PC-3 (cell line): ENCODE measurements at regions not wholly inside any gene's neighbourhood (a gene's known extent, or its start where the extent isn't known, plus 50 kb on each side); places are given as distances from the start of the nearest gene placed in this dataset.

Experiments
- ATAC-seq: fragments of 200-7000 bp; cut with Tn5 transposase; 2 replicates; pipeline ENCODE4 v1.9.1; 2020; ENCODE audit warnings: mild to moderate bottlenecking, moderate library complexity
- BruUV-seq: library from RNA; stranded (reverse); fragments of 400-500 nt; replicated peaks from 2 replicates; lab custom pipeline; 2021; lab: Mats Ljungman, UMichigan
- CTCF ChIA-PET: fragments of 300-600 bp; sonication (Branson Sonifier 250); formaldehyde crosslinking; loops from one replicate; lab custom pipeline; 2022; ENCODE audit warnings: antibody characterized with exemption; lab: Charles Lee
- POLR2A ChIA-PET: fragments of 300-600 bp; sonication (Branson Sonifier 250); formaldehyde crosslinking; loops from one replicate; lab custom pipeline; 2022; ENCODE audit warnings: antibody characterized with exemption; ENCODE audit not compliant: unreplicated experiment; lab: Charles Lee
- DNase-seq: peaks from one replicate; pipeline ENCODE4 v3.0.0-alpha.2; 2015
- H2AFZ ChIP-seq: fragments of 300-600 bp; sonication (generic); 2 replicates; pipeline ENCODE4 v1.6.0; 2016; ENCODE audit warnings: antibody characterized with exemption, low read length
- H3F3A ChIP-seq: fragments of 300-600 bp; sonication (generic); one replicate; pipeline ENCODE4 v1.6.0; 2017; ENCODE audit warnings: antibody characterized with exemption, low read length, control low read depth, mild to moderate bottlenecking; ENCODE audit not compliant: unreplicated experiment
- H3K27ac ChIP-seq: fragments of 300-600 bp; sonication (generic); 2 replicates; pipeline ENCODE4 v1.5.1; 2016; ENCODE audit warnings: mild to moderate bottlenecking, low read length
- H3K27me3 ChIP-seq: fragments of 300-600 bp; sonication (generic); 2 replicates; pipeline ENCODE4 v1.6.1; 2016; ENCODE audit warnings: low read length, mixed read lengths
- H3K36me3 ChIP-seq: fragments of 300-600 bp; sonication (generic); 2 replicates; pipeline ENCODE4 v1.6.1; 2016; ENCODE audit warnings: low read depth, mixed run types, low read length, mixed read lengths
- H3K4me1 ChIP-seq: fragments of 300-600 bp; sonication (generic); 2 replicates; pipeline ENCODE4 v1.5.1; 2016; ENCODE audit warnings: low read length; ENCODE audit not compliant: insufficient read depth
- H3K4me2 ChIP-seq: fragments of 300-600 bp; sonication (generic); 2 replicates; pipeline ENCODE4 v1.6.0; 2016; ENCODE audit warnings: low read length
- H3K4me3 ChIP-seq: fragments of 300-600 bp; sonication (generic); 2 replicates; pipeline ENCODE4 v1.5.1; 2016; ENCODE audit warnings: mild to moderate bottlenecking, low read length, mixed read lengths
- H3K79me2 ChIP-seq: fragments of 300-600 bp; sonication (generic); 2 replicates; pipeline ENCODE4 v1.6.1; 2017; ENCODE audit warnings: low read length, mixed read lengths
- H3K9ac ChIP-seq: fragments of 300-600 bp; sonication (generic); 2 replicates; pipeline ENCODE4 v1.6.0; 2016; ENCODE audit warnings: mild to moderate bottlenecking, low read length
- H3K9me2 ChIP-seq: fragments of 300-600 bp; sonication (generic); replicated peaks from 2 replicates; pipeline ENCODE4 v1.6.1; 2016; ENCODE audit warnings: mixed run types, low read length, mixed read lengths
- H3K9me3 ChIP-seq: fragments of 300-600 bp; sonication (generic); 2 replicates; pipeline ENCODE4 v1.6.1; 2016; ENCODE audit warnings: low read length, mixed read lengths
- H4K20me1 ChIP-seq: fragments of 300-600 bp; sonication (generic); 2 replicates; pipeline ENCODE4 v1.6.1; 2016; ENCODE audit warnings: low read length, mixed read lengths
- EZH2 ChIP-seq: fragments of 300-600 bp; sonication (generic); IDR thresholded peaks from one replicate; pipeline ENCODE4 v1.6.1; 2017; ENCODE audit warnings: antibody characterized with exemption, mild to moderate bottlenecking, low read length; ENCODE audit not compliant: unreplicated experiment
- EZH2phosphoT487 ChIP-seq: fragments of 300-600 bp; sonication (generic); IDR thresholded peaks from 2 replicates; pipeline ENCODE4 v1.6.1; 2018; ENCODE audit warnings: mild to moderate bottlenecking, antibody characterized with exemption, low read length, borderline replicate concordance
- intact Hi-C: fragments of 100-400 bp; cut with micrococcal nuclease; formaldehyde crosslinking; loops from 2 replicates; pipeline ENCODE4 v1.9.0; 2023
- TF ChIP-seq, protein P1 (sequence below): fragments of 300-600 bp; sonication (generic); conservative IDR thresholded peaks from 2 replicates; pipeline ENCODE4 v1.5.1; 2017; ENCODE audit warnings: antibody characterized with exemption, low read depth, mild to moderate bottlenecking, low read length

- POLR2A ChIA-PET = no interaction called here
- H3K27ac ChIP-seq = no peak overlapping the region
- CTCF ChIA-PET = no interaction called here
These were observed 192.8 kb upstream of the TBC1D5 start for GRCh38 chr3:17935222-17935621.

DNA sequence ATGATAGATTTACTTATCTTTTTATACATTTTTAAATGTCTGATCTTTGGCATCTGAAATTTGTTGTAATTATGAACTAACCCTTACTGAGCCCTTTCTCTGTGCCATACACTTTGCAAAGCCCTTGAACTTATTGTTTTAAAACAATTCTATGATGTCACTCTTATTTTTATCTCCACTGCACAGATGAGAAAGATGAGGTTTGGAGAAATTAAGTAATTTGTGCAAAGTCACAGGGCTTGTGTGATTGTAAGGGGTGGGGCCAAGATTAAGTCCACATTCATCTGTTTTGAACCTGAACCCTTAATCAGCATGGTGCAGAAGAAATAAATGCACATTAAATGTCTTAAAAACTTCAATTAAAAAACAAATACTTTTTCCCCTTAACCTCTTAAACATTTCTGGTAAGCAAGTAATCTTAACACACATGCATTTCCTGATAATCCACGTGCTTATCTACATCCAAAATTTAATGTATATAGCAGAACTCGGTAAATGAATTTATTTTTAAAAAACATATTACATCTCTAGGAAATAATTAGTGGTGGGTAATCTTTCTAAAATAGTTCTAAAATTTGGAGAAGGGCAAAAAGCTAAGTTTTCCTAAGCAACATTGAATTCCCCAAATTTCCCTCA, 189.8 kb upstream of the TBC1D5 start:
- no peaks in the 10 kb centered on the region for H4K20me1 ChIP-seq
- BruUV-seq = no TSS peak
- no peaks in the 10 kb centered on the region for H3K27me3 ChIP-seq
- no peak overlapping the region for H3K27ac ChIP-seq
- no peak overlapping the region for H2AFZ ChIP-seq
- TF ChIP-seq EZH2 (no peak), EZH2phosphoT487 (no peak)
- TF ChIP-seq, protein P1, sequence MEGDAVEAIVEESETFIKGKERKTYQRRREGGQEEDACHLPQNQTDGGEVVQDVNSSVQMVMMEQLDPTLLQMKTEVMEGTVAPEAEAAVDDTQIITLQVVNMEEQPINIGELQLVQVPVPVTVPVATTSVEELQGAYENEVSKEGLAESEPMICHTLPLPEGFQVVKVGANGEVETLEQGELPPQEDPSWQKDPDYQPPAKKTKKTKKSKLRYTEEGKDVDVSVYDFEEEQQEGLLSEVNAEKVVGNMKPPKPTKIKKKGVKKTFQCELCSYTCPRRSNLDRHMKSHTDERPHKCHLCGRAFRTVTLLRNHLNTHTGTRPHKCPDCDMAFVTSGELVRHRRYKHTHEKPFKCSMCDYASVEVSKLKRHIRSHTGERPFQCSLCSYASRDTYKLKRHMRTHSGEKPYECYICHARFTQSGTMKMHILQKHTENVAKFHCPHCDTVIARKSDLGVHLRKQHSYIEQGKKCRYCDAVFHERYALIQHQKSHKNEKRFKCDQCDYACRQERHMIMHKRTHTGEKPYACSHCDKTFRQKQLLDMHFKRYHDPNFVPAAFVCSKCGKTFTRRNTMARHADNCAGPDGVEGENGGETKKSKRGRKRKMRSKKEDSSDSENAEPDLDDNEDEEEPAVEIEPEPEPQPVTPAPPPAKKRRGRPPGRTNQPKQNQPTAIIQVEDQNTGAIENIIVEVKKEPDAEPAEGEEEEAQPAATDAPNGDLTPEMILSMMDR = no peak
- no peaks in the 10 kb centered on the region for H3K9me2 ChIP-seq
- no peak overlapping the region for H3K4me3 ChIP-seq
- ATAC-seq = no peak
- no peaks in the 10 kb centered on the region; the same call in 1 of the 2 replicates for H3K4me1 ChIP-seq
- H3K4me2 ChIP-seq = no peak overlapping the region
- DNase-seq = no peak
- intact Hi-C loops = no loop called here
- no peaks in the 10 kb centered on the region for H3K9me3 ChIP-seq
- no peak overlapping the region for H3K9ac ChIP-seq
- no peaks in the 10 kb centered on the region for H3F3A ChIP-seq
- H3K79me2 ChIP-seq = no peaks in the 10 kb centered on the region
- no peaks in the 10 kb centered on the region for H3K36me3 ChIP-seq
- ChIA-PET POLR2A (no interaction called here), CTCF (no interaction called here)

More at GRCh38 chr3:17935222-17935621, 192.8 kb upstream of the TBC1D5 start:
- Histone ChIP-seq H2AFZ (no peak overlapping the region), H3K27me3 (no peaks in the 10 kb centered on the region), H3K9me3 (no peaks in the 10 kb centered on the region), H3K79me2 (no peaks in the 10 kb centered on the region), H3K9ac (no peak overlapping the region), H3K9me2 (no peaks in the 10 kb centered on the region), H3K4me1 (no peaks in the 10 kb centered on the region; the same call in 1 of the 2 replicates), H3K4me2 (no peak overlapping the region), H4K20me1 (no peaks in the 10 kb centered on the region), H3F3A (no peaks in the 10 kb centered on the region), H3K36me3 (no peaks in the 10 kb centered on the region), H3K4me3 (no peak overlapping the region)
- BruUV-seq = no TSS peak
- DNase-seq = no peak
- TF ChIP-seq, protein P1 = no peak
- no peak for TF ChIP-seq EZH2
- intact Hi-C loops = no loop called here
- no peak for ATAC-seq

GRCh38 chr3:17931131-17931530, 188.7 kb upstream of the TBC1D5 start:
- no peak overlapping the region for H3K4me3 ChIP-seq
- CTCF ChIA-PET = no interaction called here

More at GRCh38 chr3:17931131-17931530, 188.7 kb upstream of the TBC1D5 start:
- Histone ChIP-seq H3K36me3 (no peaks in the 10 kb centered on the region), H3K27ac (no peak overlapping the region), H3K9me3 (no peaks in the 10 kb centered on the region), H3F3A (no peaks in the 10 kb centered on the region), H2AFZ (no peak overlapping the region), H3K4me2 (no peak overlapping the region), H3K4me1 (no peaks in the 10 kb centered on the region; the same call in 1 of the 2 replicates), H3K9ac (no peak overlapping the region), H3K79me2 (no peaks in the 10 kb centered on the region), H4K20me1 (no peaks in the 10 kb centered on the region), H3K27me3 (no peaks in the 10 kb centered on the region), H3K9me2 (no peaks in the 10 kb centered on the region)
- DNase-seq = no peak
- no peak for ATAC-seq
- intact Hi-C loops = no loop called here
- BruUV-seq = no TSS peak
- POLR2A ChIA-PET = no interaction called here
- TF ChIP-seq, protein P1 = no peak
- TF ChIP-seq EZH2 = no peak
- TF ChIP-seq EZH2phosphoT487 = no peak
